ENCODE measurements at regions not wholly inside any gene's neighbourhood (a gene's known extent, or its start where the extent isn't known, plus 50 kb on each side); places are given as distances from the start of the nearest gene placed in this dataset.

DNA sequence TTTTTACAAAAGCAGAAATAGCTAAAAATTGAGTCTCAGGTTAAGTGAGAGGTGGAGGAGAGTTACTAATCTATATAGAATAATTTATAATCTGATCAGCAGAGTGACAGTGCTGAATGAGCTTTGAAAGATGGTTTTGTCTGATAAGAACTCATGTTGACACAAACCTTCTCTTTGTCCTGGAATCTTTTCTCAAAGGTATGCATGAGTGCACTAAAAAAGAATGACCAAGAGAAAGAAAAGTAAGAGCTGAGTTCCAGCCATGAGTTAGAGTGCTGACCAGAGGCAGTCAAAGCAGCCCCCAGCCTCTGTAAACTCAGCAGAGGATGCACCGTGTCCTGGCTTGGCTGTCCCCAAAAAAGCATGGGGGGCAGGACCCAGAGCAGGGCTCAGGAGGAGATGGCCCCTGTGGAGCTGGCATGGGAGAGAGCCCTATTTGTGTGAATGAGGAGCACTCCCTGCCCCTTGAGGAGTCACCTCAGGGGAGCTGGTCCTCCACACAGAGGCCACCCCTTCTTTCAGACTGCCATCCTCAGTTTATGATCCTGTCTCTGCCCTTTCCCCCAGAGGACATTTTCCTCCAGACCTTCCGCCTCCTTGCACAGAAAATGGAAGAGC lies 129.8 kb downstream of the SEC23A start:
- TF ChIP-seq, protein P1, sequence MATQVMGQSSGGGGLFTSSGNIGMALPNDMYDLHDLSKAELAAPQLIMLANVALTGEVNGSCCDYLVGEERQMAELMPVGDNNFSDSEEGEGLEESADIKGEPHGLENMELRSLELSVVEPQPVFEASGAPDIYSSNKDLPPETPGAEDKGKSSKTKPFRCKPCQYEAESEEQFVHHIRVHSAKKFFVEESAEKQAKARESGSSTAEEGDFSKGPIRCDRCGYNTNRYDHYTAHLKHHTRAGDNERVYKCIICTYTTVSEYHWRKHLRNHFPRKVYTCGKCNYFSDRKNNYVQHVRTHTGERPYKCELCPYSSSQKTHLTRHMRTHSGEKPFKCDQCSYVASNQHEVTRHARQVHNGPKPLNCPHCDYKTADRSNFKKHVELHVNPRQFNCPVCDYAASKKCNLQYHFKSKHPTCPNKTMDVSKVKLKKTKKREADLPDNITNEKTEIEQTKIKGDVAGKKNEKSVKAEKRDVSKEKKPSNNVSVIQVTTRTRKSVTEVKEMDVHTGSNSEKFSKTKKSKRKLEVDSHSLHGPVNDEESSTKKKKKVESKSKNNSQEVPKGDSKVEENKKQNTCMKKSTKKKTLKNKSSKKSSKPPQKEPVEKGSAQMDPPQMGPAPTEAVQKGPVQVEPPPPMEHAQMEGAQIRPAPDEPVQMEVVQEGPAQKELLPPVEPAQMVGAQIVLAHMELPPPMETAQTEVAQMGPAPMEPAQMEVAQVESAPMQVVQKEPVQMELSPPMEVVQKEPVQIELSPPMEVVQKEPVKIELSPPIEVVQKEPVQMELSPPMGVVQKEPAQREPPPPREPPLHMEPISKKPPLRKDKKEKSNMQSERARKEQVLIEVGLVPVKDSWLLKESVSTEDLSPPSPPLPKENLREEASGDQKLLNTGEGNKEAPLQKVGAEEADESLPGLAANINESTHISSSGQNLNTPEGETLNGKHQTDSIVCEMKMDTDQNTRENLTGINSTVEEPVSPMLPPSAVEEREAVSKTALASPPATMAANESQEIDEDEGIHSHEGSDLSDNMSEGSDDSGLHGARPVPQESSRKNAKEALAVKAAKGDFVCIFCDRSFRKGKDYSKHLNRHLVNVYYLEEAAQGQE (IDR thresholded peaks at IDR 0.05; ENCODE audit: insufficient read depth in 1 of 2, low read depth in 2 of 2, low read length in 1 of 2): no peak
- TF ChIP-seq POLR2AphosphoS5 (IDR thresholded peaks at IDR 0.05; ENCODE audit: low read depth, low read length) (no peak), CTCF (IDR thresholded peaks at IDR 0.05) (no peak), SIN3A (IDR thresholded peaks at IDR 0.05; ENCODE audit: borderline replicate concordance, insufficient read depth, low read depth, low read length) (no peak), TCF7L2 (IDR thresholded peaks at IDR 0.05; ENCODE audit: low read depth, low read length) (no peak)
- BruUV-seq (replicated peaks): no TSS peak
- Histone ChIP-seq H3K27me3 (ENCODE audit: control insufficient read depth, insufficient read depth, low read length) (no peaks in the 10 kb centered on the region), H3K9me3 (ENCODE audit: control insufficient read depth, insufficient read depth, low read depth, low read length) (no peaks in the 10 kb centered on the region), H3K36me3 (ENCODE audit: control insufficient read depth, insufficient read depth, low read length) (no peaks in the 10 kb centered on the region), H3K27ac (ENCODE audit: low read length) (no peak overlapping the region), H3K4me1 (ENCODE audit: control insufficient read depth, insufficient read depth, low read length) (no peaks in the 10 kb centered on the region), H3K4me3 (ENCODE audit: low read depth in 2 of 2, low read length in 2 of 2) (no peak overlapping the region)
- in situ Hi-C loops (cut with HindIII; ENCODE audit: low pct_unique_long_range_greater_than_20kb, low sequenced_read_pairs): no loop called here
- ATAC-seq: no peak
- DNase-seq (ENCODE audit: low read depth, low spot score): no peak
- intact Hi-C loops (cut with micrococcal nuclease; ENCODE audit: unreplicated experiment): no loop called here
- CTCF ChIA-PET: no interaction called here
- POLR2A ChIA-PET: no interaction called here

GRCh38 chr14:38972511-38972910 lies 130.5 kb downstream of the SEC23A start:
- ChIA-PET POLR2A (no interaction called here), CTCF (no interaction called here)
- DNase-seq (ENCODE audit: low read depth, low spot score) (no peak), ATAC-seq (no peak)
- H3K4me3 ChIP-seq (ENCODE audit: low read depth in 2 of 2, low read length in 2 of 2): no peak overlapping the region
- TF ChIP-seq TCF7L2 (IDR thresholded peaks at IDR 0.05; ENCODE audit: low read depth, low read length) (no peak), POLR2AphosphoS5 (IDR thresholded peaks at IDR 0.05; ENCODE audit: low read depth, low read length) (no peak), SIN3A (IDR thresholded peaks at IDR 0.05; ENCODE audit: borderline replicate concordance, insufficient read depth, low read depth, low read length) (no peak), CTCF (IDR thresholded peaks at IDR 0.05) (no peak)
- TF ChIP-seq, protein P1 (IDR thresholded peaks at IDR 0.05; ENCODE audit: insufficient read depth in 1 of 2, low read depth in 2 of 2, low read length in 1 of 2): no peak
- no peaks in the 10 kb centered on the region for H3K36me3 ChIP-seq (ENCODE audit: control insufficient read depth, insufficient read depth, low read length)
- intact Hi-C loops (cut with micrococcal nuclease; ENCODE audit: unreplicated experiment) (no loop called here), in situ Hi-C loops (cut with HindIII; ENCODE audit: low pct_unique_long_range_greater_than_20kb, low sequenced_read_pairs) (no loop called here)
- BruUV-seq (replicated peaks): no TSS peak
- no peaks in the 10 kb centered on the region for H3K27me3 ChIP-seq (ENCODE audit: control insufficient read depth, insufficient read depth, low read length)
- H3K4me1 ChIP-seq (ENCODE audit: control insufficient read depth, insufficient read depth, low read length): no peaks in the 10 kb centered on the region
- no peak overlapping the region for H3K27ac ChIP-seq (ENCODE audit: low read length)
- H3K9me3 ChIP-seq (ENCODE audit: control insufficient read depth, insufficient read depth, low read depth, low read length): no peaks in the 10 kb centered on the region

Data from Panc1 (cell line).